Activated CD4-positive, alpha-beta T cell treated with anti-CD3 and anti-CD28 coated beads, Interleukin-2, amount 10 ng/mL, durations not matched to agents 7 days and 5 days (primary cell): ENCODE measurements at regions not wholly inside any gene's neighbourhood (a gene's known extent, or its start where the extent isn't known, plus 50 kb on each side); places are given as distances from the start of the nearest gene placed in this dataset.

Experiments
- CTCF ChIA-PET: fragments of 350-600 bp; sonication (Branson Sonifier 250); formaldehyde crosslinking; loops from one replicate; lab custom pipeline; 2021; ENCODE audit warnings: antibody characterized with exemption; lab: Charles Lee
- POLR2A ChIA-PET: fragments of 350-600 bp; sonication (Branson Sonifier 250); formaldehyde crosslinking; loops from one replicate; lab custom pipeline; 2021; ENCODE audit warnings: antibody characterized with exemption; lab: Charles Lee
- DNase-seq: peaks from one replicate; pipeline ENCODE4 v3.0.0-alpha.2; 2020
- H3K27ac Mint-ChIP-seq: one replicate; pipeline ENCODE4 v1.8.0; 2021; ENCODE audit warnings: mild to moderate bottlenecking, moderate library complexity, mixed read lengths
- H3K27me3 Mint-ChIP-seq: one replicate; pipeline ENCODE4 v1.8.0; 2021; ENCODE audit warnings: mixed read lengths
- H3K36me3 Mint-ChIP-seq: one replicate; pipeline ENCODE4 v1.8.0; 2021; ENCODE audit warnings: low read depth, mixed read lengths
- H3K4me1 Mint-ChIP-seq: one replicate; pipeline ENCODE4 v1.8.0; 2021; ENCODE audit warnings: mixed read lengths
- H3K4me3 Mint-ChIP-seq: one replicate; pipeline ENCODE4 v1.8.0; 2021; ENCODE audit warnings: mild to moderate bottlenecking, moderate library complexity, mixed read lengths
- H3K9me3 Mint-ChIP-seq: one replicate; pipeline ENCODE4 v1.8.0; 2021; ENCODE audit warnings: mixed read lengths

- DNase-seq, result no peak
- ChIA-PET POLR2A (no interaction called here), CTCF (no interaction called here)
- H3K36me3 Mint-ChIP-seq, result no peaks in the 10 kb centered on the region
- H3K9me3 Mint-ChIP-seq, result no peaks in the 10 kb centered on the region
- H3K4me3 Mint-ChIP-seq, result no peak overlapping the region
- no peaks in the 10 kb centered on the region for H3K27me3 Mint-ChIP-seq
- no peaks in the 10 kb centered on the region for H3K4me1 Mint-ChIP-seq
- no peak overlapping the region for H3K27ac Mint-ChIP-seq
Observed at GRCh38 chr16:66116163-66117002, 250.1 kb upstream of the CDH5 start.

GRCh38 chr16:66115373-66115772 lies 251.1 kb upstream of the CDH5 start:
- ChIA-PET CTCF (no interaction called here), POLR2A (no interaction called here)
- no peaks in the 10 kb centered on the region for H3K4me1 Mint-ChIP-seq
- H3K36me3 Mint-ChIP-seq, result no peaks in the 10 kb centered on the region
- no peak for DNase-seq
- H3K27ac Mint-ChIP-seq, result no peak overlapping the region
- H3K9me3 Mint-ChIP-seq, result no peaks in the 10 kb centered on the region
- H3K27me3 Mint-ChIP-seq, result no peaks in the 10 kb centered on the region
- no peak overlapping the region for H3K4me3 Mint-ChIP-seq

DNA sequence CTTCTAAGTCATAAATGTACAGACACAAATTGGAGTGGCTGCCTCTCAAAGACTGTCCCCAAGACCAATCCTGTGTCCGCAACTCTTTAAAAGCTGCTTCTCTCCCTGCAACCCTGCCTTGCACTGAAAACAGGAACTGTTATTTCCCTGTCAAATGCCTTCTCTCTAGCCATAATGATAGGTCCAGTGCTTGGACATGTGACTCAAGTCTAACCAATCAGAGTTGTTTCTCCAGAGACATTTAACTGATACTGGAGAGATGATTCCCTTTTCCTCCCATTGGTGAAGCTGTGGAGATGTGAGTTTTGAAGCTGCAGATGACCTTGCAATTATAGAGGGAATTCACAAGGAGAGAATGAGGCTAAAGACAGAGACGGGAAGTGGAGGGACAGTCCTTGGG lies 253.3 kb upstream of the CDH5 start:
- ChIA-PET POLR2A (no interaction called here), CTCF (no interaction called here)
- Mint-ChIP-seq H3K27ac (no peak overlapping the region), H3K36me3 (no peaks in the 10 kb centered on the region), H3K9me3 (no peaks in the 10 kb centered on the region), H3K27me3 (no peaks in the 10 kb centered on the region), H3K4me3 (no peak overlapping the region), H3K4me1 (no peaks in the 10 kb centered on the region)
- DNase-seq, result no peak

DNA sequence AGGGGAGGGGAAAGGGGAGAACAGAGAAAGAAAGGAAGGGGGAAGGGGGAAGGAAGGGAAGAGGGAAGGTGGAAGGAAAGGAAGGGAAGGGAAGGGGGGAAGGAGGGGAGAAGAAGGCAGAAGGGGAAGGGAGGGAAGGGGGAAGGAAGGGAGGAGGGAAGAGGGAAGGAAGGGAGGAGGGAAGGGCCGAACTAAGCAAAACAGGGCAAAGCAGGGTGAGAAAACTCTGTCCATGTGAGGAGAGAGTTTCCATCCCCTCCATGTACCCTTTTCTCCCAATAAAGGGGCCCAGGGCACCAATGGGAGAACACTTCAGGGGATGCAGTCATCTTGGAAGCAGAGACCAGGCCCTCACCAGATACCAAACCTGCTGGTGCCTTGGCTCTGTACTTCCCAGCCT lies 256.8 kb upstream of the CDH5 start:
- H3K27ac Mint-ChIP-seq, result no peak overlapping the region
- H3K9me3 Mint-ChIP-seq, result no peaks in the 10 kb centered on the region
- ChIA-PET POLR2A (no interaction called here), CTCF (no interaction called here)
- DNase-seq, result no peak
- no peaks in the 10 kb centered on the region for H3K4me1 Mint-ChIP-seq
- no peaks in the 10 kb centered on the region for H3K36me3 Mint-ChIP-seq
- H3K4me3 Mint-ChIP-seq, result no peak overlapping the region
- H3K27me3 Mint-ChIP-seq, result no peaks in the 10 kb centered on the region

GRCh38 chr16:66107661-66108060 lies 258.8 kb upstream of the CDH5 start:
- Mint-ChIP-seq H3K9me3 (no peaks in the 10 kb centered on the region), H3K4me3 (no peak overlapping the region), H3K4me1 (no peaks in the 10 kb centered on the region), H3K27me3 (no peaks in the 10 kb centered on the region), H3K36me3 (no peaks in the 10 kb centered on the region), H3K27ac (no peak overlapping the region)
- DNase-seq, result no peak
- CTCF ChIA-PET, result no interaction called here
- POLR2A ChIA-PET, result no interaction called here

GRCh38 chr16:66103211-66103610 lies 263.3 kb upstream of the CDH5 start:
- H3K27me3 Mint-ChIP-seq, result no peaks in the 10 kb centered on the region
- POLR2A ChIA-PET, result no interaction called here
- H3K4me1 Mint-ChIP-seq, result no peaks in the 10 kb centered on the region
- CTCF ChIA-PET, result interaction anchor here (1.9 kb wide), 1 partner anchor 15 kb away, joined by 4 read pairs; no protein-coding TSS in a partner anchor
- no peak for DNase-seq
- H3K4me3 Mint-ChIP-seq, result no peak overlapping the region
- H3K36me3 Mint-ChIP-seq, result no peaks in the 10 kb centered on the region
- no peak overlapping the region for H3K27ac Mint-ChIP-seq
- H3K9me3 Mint-ChIP-seq, result no peaks in the 10 kb centered on the region

DNA sequence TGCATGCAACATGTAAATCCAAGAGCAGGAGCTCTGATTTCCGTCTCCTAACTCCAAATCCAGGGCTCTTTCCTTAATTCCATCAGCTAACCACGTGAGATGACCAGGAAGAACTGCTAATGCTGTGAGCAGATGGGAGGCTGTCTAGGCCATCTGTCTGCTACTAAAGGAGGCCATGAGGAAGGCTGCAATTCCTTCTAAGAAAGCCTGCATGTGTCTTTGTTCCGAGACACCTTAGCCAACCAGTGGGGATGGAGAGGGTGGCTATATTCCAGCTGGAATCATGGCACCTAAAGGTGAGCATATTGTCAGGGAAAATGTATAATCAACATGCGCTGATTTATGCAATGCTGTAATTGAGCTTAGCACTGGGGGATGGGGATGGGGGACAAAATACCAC lies 267.2 kb upstream of the CDH5 start:
- H3K27ac Mint-ChIP-seq, result no peak overlapping the region
- H3K4me3 Mint-ChIP-seq, result no peak overlapping the region
- H3K4me1 Mint-ChIP-seq, result no peaks in the 10 kb centered on the region
- ChIA-PET POLR2A (no interaction called here), CTCF (no interaction called here)
- DNase-seq, result no peak
- no peaks in the 10 kb centered on the region for H3K36me3 Mint-ChIP-seq
- no peaks in the 10 kb centered on the region for H3K9me3 Mint-ChIP-seq
- H3K27me3 Mint-ChIP-seq, result no peaks in the 10 kb centered on the region

DNA sequence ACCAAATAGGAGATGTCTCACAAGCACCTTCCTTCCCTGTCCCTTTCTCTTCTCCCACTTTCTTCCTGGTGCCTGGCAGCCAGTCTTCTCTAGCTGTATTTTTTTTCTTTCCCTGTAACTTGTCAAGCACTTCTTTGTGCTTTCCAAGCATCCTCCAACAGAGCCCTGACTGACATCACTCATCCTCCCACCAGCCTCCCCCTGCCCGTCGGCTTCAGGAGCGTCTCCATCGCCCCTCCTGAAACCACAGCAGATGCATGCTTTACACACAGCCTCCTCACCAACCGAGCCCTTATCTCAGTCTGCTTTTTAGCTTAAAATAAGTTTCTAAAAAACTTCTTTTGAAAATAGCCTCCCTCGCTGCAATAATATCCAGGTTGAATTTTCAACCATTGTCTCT lies 268.7 kb upstream of the CDH5 start:
- ChIA-PET CTCF (no interaction called here), POLR2A (no interaction called here)
- H3K27me3 Mint-ChIP-seq, result no peaks in the 10 kb centered on the region
- H3K27ac Mint-ChIP-seq, result no peak overlapping the region
- no peak overlapping the region for H3K4me3 Mint-ChIP-seq
- no peaks in the 10 kb centered on the region for H3K4me1 Mint-ChIP-seq
- DNase-seq, result no peak
- no peaks in the 10 kb centered on the region for H3K9me3 Mint-ChIP-seq
- H3K36me3 Mint-ChIP-seq, result no peaks in the 10 kb centered on the region

DNA sequence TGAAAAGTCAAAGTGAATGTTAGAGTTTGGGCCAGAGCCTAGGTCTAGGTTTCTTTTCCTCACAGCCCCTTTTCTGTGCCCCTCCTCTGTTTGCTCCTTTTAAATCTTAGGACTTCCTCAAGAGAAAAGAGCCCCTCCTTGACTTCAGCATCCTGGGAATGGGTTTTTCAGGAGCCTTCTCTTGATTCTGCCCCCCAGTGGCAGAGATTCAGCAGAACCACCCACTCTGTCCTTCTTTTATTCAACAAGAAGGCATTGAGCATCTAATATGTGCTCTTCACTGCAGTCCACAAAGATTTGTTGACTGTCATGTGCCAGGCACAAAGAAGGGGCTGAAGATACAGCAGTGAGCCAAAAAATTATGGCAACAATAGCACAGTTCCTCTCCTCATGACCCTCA lies 270.8 kb upstream of the CDH5 start:
- H3K9me3 Mint-ChIP-seq, result no peaks in the 10 kb centered on the region
- DNase-seq, result no peak
- no peaks in the 10 kb centered on the region for H3K27me3 Mint-ChIP-seq
- H3K4me3 Mint-ChIP-seq, result no peak overlapping the region
- H3K27ac Mint-ChIP-seq, result no peak overlapping the region
- no peaks in the 10 kb centered on the region for H3K36me3 Mint-ChIP-seq
- ChIA-PET CTCF (interaction anchor here (0.6 kb wide), 1 partner anchor 120 kb away, joined by 6 read pairs; no protein-coding TSS in a partner anchor), POLR2A (no interaction called here)
- H3K4me1 Mint-ChIP-seq, result no peaks in the 10 kb centered on the region

DNA sequence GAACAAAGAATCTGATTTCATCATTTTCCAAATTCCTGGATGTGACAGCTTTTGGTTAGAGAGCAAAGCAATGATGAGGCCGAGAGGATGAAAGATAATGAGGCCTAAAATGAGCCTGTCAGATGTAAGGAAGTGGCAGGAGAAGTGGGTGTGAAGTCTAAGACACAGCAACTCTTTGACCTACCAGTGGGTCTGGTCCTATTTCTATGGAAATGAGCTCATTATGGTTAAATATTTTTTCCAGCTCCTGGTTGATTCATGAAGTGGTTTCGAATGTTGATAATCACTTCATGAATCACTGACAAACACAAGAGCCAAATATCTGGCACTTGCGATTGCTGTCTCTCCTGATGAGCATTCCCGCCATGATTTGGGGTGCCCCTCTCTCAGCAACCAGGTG lies 273.3 kb upstream of the CDH5 start:
- no peak for DNase-seq
- H3K9me3 Mint-ChIP-seq, result no peaks in the 10 kb centered on the region
- POLR2A ChIA-PET, result no interaction called here
- no peak overlapping the region for H3K4me3 Mint-ChIP-seq
- H3K27ac Mint-ChIP-seq, result no peak overlapping the region
- H3K27me3 Mint-ChIP-seq, result no peaks in the 10 kb centered on the region
- H3K4me1 Mint-ChIP-seq, result no peaks in the 10 kb centered on the region
- CTCF ChIA-PET, result no interaction called here
- no peaks in the 10 kb centered on the region for H3K36me3 Mint-ChIP-seq

- Mint-ChIP-seq H3K27ac (no peak overlapping the region), H3K36me3 (no peaks in the 10 kb centered on the region), H3K4me1 (no peaks in the 10 kb centered on the region), H3K9me3 (no peaks in the 10 kb centered on the region), H3K27me3 (no peaks in the 10 kb centered on the region), H3K4me3 (no peak overlapping the region)
- no peak for DNase-seq
- ChIA-PET CTCF (no interaction called here), POLR2A (no interaction called here)
Observed at GRCh38 chr16:66091471-66091891, 275.0 kb upstream of the CDH5 start.

- DNase-seq, result no peak
- Mint-ChIP-seq H3K27me3 (no peaks in the 10 kb centered on the region), H3K4me3 (no peak overlapping the region), H3K36me3 (no peaks in the 10 kb centered on the region), H3K4me1 (no peaks in the 10 kb centered on the region), H3K27ac (no peak overlapping the region), H3K9me3 (no peaks in the 10 kb centered on the region)
- CTCF ChIA-PET, result interaction anchor here (0.9 to 1.1 kb wide), 2 partner anchors 14 to 18 kb away, joined by 3 to 4 read pairs; no protein-coding TSS in a partner anchor
- POLR2A ChIA-PET, result no interaction called here
Observed at GRCh38 chr16:66088681-66089080, 277.8 kb upstream of the CDH5 start.

DNA sequence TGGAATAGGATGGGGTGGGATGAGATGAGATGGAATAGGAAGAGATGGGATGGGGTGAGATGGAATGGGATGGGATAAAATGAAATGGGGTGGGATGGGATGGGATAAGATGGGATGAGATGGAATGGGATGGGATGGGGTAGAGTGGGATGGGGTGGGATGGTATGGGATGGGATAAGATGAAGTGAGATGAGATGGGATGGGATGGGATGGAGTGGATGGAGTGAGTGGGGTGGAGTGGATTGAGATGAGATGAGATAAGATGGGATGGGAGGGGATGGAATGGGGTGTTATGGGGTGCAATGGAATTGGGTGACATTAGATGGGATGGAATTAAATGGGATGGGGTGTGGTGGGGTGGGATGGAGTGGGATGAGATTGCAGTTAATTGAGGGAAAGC lies 279.2 kb upstream of the CDH5 start:
- Mint-ChIP-seq H3K4me3 (no peak overlapping the region), H3K36me3 (no peaks in the 10 kb centered on the region), H3K27me3 (no peaks in the 10 kb centered on the region), H3K4me1 (no peaks in the 10 kb centered on the region), H3K9me3 (no peaks in the 10 kb centered on the region), H3K27ac (no peak overlapping the region)
- POLR2A ChIA-PET, result no interaction called here
- CTCF ChIA-PET, result no interaction called here
- DNase-seq, result no peak

DNA sequence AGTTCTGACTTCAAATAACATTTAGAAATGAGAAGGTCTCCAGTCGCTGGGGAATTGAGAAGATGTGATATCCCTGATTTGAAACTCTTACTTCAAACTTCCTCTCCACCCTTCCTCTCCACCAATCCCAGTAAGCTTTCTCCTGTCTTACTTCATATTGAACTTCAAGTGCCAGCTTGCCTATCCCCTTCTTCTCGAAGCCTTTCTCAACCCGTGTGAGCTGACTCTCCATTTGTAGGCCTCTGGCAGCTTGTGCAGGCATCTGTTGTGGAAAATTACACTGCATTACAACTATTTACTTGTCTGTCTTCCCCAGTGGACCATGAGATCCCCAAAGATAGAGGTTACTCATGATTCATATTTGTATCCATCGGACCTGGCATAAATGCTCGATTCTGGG lies 280.8 kb upstream of the CDH5 start:
- Mint-ChIP-seq H3K36me3 (no peaks in the 10 kb centered on the region), H3K9me3 (no peaks in the 10 kb centered on the region), H3K27ac (no peak overlapping the region), H3K27me3 (no peaks in the 10 kb centered on the region), H3K4me3 (no peak overlapping the region), H3K4me1 (no peaks in the 10 kb centered on the region)
- no peak for DNase-seq
- ChIA-PET POLR2A (no interaction called here), CTCF (no interaction called here)
